ENCODE measurements at regions not wholly inside any gene's neighbourhood (a gene's known extent, or its start where the extent isn't known, plus 50 kb on each side); places are given as distances from the start of the nearest gene placed in this dataset.

DNA sequence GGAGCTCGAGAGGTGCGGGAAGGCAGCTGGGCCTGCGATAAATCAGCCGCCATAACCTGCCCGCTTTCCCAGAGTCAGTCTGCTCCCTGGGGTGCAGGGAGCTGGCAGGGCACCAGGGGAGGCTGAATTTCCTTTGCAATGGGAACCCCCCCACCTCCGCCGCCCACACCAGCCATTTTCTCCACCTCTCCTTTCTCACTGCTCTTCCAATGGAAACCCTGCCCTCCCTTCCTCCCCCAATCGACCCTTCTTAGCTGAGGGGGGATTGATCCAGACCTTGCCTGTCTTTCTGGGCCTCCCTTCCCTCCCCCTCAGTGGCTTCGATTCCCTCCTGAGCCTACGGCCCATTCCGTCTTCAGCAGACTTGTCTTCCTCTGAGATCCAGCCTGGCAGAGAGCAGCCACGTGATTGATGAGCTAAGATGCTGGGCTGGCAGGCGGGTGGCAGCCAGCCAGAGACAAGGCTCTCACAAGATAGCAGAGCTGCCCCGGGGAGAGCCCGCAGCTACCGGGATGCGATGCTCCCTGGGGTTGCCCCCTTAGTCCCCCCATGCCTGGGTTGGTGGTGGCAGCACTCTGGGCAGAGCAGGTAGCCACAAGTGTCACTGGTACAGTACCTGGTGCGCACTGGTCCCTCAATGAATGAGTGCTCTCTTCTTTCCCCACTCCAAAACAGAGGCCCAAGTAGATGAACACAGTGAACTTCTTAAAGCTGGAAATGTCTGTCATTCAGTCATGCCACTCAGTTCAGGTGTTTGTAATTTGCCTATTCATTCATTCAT lies 53.7 kb upstream of the FABP6 start:
- peak; percentile 26 for DNase-seq

DNA sequence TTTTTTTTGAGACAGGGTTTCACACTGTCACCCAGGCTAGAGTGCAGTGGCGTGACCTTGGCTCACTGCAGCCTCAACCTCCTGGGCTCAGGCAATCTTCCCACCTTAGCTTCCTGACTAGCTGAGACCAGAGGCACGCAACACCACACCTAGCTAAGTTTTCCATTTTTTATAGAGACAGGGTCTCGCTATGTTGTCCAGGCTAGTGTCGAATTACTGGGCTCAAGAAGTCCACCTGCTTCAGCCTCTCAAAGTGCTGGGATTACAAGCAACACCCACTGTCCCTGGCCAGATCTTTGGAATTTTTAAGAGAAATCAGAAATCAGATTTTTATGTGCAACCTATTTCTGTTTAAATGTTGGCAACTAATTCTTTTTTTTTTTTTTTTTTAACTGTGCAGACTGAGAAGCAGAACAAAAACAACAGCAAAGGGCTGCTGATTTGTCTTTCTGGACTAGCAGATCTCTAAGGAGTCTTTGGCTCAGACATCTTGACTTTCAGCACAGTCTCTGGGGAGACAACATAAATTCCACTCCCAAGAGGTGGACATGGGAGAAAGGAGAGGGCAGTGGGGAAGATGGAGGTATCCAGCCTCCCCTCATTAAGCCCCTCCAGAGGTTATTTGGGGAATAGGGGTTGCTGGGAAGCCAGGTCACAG lies 54.4 kb upstream of the FABP6 start:
- DNase-seq: peak; percentile 16

DNA sequence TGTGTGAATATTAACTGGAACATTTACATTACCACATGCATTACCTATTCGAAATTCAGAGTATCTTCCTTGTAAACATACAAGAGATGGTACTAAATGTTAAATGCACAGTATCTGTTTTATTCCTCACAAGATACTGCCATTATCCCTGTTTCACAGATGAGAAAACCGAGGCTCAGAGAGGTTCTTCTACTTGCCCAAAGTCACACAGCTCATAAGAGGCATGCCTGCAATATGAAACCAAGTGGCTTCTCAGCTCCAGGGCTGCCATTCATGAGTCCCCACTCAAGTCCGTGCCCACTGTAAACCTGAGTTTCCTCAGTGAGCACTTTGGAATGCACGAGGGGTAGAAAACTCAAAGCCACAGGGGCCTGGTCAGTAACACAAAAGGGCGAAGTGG lies 55.0 kb upstream of the FABP6 start:
- no peak for DNase-seq

DNA sequence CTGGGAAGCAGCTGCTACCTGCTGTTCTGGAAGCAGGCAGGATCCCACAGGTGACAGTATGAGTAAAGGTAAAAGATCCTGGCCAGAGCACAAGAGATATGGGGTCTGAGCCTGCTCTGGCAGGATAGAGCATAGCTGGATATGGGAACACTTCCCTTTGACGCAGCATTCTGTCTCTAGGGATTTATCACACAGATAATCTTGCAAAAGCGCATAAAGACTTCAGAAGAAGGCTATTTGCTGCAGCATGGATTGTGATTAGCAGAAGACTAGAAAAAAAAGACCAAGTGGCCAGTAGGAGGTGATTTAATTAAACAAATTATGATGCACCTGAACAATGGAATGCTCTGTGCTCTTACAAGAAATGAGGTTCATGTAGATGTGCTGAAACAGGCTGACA lies 52.4 kb upstream of the PWWP2A start:
- peak; percentile 18 for DNase-seq

- peak; percentile 94 for DNase-seq
Measured at GRCh38 chr5:160169326-160169725, 50.1 kb upstream of the PWWP2A start.

All from fibroblast of upper back skin (primary cell).